ENCODE measurements at regions not wholly inside any gene's neighbourhood (a gene's known extent, or its start where the extent isn't known, plus 50 kb on each side); places are given as distances from the start of the nearest gene placed in this dataset.

DNA sequence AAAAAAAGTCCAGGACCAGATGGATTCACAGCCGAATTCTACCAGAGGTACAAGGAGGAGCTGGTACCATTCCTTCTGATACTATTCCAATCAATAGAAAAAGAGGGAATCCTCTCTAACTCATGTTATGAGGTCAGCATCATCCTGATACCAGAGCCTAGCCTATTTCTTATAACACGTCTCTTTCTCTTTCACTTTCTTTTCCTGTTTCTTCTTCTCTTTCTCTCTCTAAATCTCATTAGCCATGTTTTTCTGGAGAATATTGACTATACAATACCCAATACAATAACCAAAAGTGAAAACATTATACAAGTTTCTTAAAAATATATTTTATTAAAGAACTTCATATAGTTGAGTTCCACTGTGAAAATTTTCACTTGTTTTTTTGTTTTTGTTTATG lies 1154.9 kb upstream of the PCDH7 start:
- no peak overlapping the region for H3K9ac ChIP-seq (ENCODE audit: low read depth, low read length)
- no peaks in the 10 kb centered on the region for H3K27me3 ChIP-seq (ENCODE audit: insufficient read depth, low read length)
- no peak overlapping the region for H3K27ac ChIP-seq (ENCODE audit: low read depth, low read length)
- peaks cover 3% of the 10 kb centered on the region; the same call in 1 of the 2 replicates for H3K4me1 ChIP-seq (ENCODE audit: insufficient read depth, low read length)
- no peak overlapping the region for H3K4me3 ChIP-seq (ENCODE audit: low read length)
- H3K9me3 ChIP-seq (ENCODE audit: insufficient read depth, low read depth, low read length), result no peaks in the 10 kb centered on the region
- no peaks in the 10 kb centered on the region for H3K36me3 ChIP-seq (ENCODE audit: insufficient read depth, low read length)
- WGBS, result 98% methylated on average over 2 of the region's 2 CpGs

DNA sequence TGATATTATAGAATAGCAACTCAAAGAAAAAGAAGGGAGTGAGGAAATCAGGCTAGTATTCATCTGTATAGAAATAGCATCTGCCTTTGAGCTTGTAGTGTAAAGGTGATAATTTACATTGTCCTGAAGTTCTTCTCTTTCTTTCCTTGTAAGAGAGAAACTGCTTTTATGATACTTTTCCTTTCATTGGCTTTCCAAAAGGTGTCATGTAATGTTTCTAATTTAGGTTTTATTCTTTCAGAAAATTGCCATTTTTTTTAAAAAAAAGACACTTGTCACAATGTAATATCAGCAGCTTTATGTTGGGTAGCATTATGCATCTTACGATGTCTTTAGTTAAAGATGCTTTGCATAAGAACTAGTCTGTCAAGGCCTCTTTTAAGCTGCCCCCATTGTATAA lies 1153.8 kb upstream of the PCDH7 start:
- no peak overlapping the region for H3K4me3 ChIP-seq (ENCODE audit: low read length)
- no peaks in the 10 kb centered on the region for H3K27me3 ChIP-seq (ENCODE audit: insufficient read depth, low read length)
- H3K4me1 ChIP-seq (ENCODE audit: insufficient read depth, low read length), result peaks cover 3% of the 10 kb centered on the region; the same call in 1 of the 2 replicates
- H3K36me3 ChIP-seq (ENCODE audit: insufficient read depth, low read length), result no peaks in the 10 kb centered on the region
- H3K27ac ChIP-seq (ENCODE audit: low read depth, low read length), result no peak overlapping the region
- H3K9me3 ChIP-seq (ENCODE audit: insufficient read depth, low read depth, low read length), result no peaks in the 10 kb centered on the region
- no peak overlapping the region for H3K9ac ChIP-seq (ENCODE audit: low read depth, low read length)
- WGBS, result 60% methylated on average over 1 of the region's 1 CpG

DNA sequence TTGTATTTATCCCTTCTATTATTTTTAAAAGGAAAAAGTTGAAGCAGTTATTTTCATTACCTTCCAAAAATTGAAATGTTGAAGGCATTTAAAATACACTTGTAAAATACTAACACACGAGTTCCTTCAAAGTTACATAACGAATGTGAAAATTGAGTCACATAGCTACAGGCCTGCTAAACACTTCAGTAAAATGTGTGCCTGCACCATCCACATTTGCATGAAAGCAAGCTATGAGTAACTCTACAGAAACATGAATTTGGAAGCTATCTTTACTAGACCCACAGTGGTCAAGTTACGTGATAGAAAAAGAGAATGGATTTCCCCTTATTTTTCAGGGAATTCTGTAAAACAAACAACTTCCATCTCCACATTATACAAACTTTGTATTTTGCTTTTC lies 1148.8 kb upstream of the PCDH7 start:
- H3K27me3 ChIP-seq (ENCODE audit: insufficient read depth, low read length), result no peaks in the 10 kb centered on the region
- 0 out of 2 replicates have a peak, but pooled peaks cover 2% of the 10 kb centered on the region for H3K4me1 ChIP-seq (ENCODE audit: insufficient read depth, low read length)
- no peaks in the 10 kb centered on the region for H3K36me3 ChIP-seq (ENCODE audit: insufficient read depth, low read length)
- WGBS, result 90% methylated on average over 3 of the region's 3 CpGs
- H3K9me3 ChIP-seq (ENCODE audit: insufficient read depth, low read depth, low read length), result no peaks in the 10 kb centered on the region
- H3K9ac ChIP-seq (ENCODE audit: low read depth, low read length), result no peak overlapping the region
- no peak overlapping the region for H3K27ac ChIP-seq (ENCODE audit: low read depth, low read length)
- no peak overlapping the region for H3K4me3 ChIP-seq (ENCODE audit: low read length)

DNA sequence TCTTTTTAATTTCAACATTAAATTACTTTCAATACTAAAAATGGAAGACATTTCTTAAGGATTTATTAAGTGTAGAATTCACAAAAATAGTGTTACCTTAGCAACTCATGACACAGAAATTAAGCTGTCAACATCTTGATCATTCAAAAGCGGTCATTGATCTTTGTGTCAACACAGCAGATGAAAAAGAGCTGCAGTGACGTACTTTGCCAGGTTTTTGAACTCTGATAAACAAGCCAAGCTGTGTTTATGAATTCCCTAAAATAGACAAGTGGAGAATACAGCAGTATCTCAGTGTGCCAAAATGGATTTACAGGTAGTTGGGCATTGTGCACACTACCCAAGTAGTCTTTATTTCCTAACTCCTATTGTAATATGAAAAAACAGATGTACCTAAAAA lies 1141.8 kb upstream of the PCDH7 start:
- H3K27me3 ChIP-seq (ENCODE audit: insufficient read depth, low read length), result no peaks in the 10 kb centered on the region
- no peaks in the 10 kb centered on the region for H3K36me3 ChIP-seq (ENCODE audit: insufficient read depth, low read length)
- no peak overlapping the region for H3K4me3 ChIP-seq (ENCODE audit: low read length)
- no peak overlapping the region for H3K9ac ChIP-seq (ENCODE audit: low read depth, low read length)
- 96% methylated on average over 2 of the region's 2 CpGs for WGBS
- no peaks in the 10 kb centered on the region for H3K9me3 ChIP-seq (ENCODE audit: insufficient read depth, low read depth, low read length)
- no peaks in the 10 kb centered on the region for H3K4me1 ChIP-seq (ENCODE audit: insufficient read depth, low read length)
- H3K27ac ChIP-seq (ENCODE audit: low read depth, low read length), result no peak overlapping the region

DNA sequence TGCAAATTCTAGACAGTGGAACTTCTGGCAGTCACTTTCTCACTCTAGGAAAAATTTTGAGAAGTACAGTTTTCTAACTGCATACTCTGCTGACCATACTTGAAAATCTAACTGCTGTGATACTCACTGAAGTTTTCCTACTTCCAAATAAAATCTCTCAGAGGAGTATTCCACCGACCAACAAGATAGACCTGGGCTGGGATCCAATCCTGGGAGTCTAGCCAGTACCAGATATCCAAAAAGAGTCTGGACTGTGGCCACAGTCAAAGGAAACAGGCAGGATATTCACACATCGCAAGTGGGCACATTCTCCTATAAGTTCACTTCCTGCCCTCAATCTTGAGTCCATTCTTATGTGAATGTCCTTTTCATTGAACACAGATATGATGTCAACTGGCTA lies 1138.7 kb upstream of the PCDH7 start:
- WGBS, result 89% methylated on average over 2 of the region's 2 CpGs
- no peak overlapping the region for H3K9ac ChIP-seq (ENCODE audit: low read depth, low read length)
- no peaks in the 10 kb centered on the region for H3K36me3 ChIP-seq (ENCODE audit: insufficient read depth, low read length)
- H3K27me3 ChIP-seq (ENCODE audit: insufficient read depth, low read length), result no peaks in the 10 kb centered on the region
- H3K4me3 ChIP-seq (ENCODE audit: low read length), result no peak overlapping the region
- no peaks in the 10 kb centered on the region for H3K4me1 ChIP-seq (ENCODE audit: insufficient read depth, low read length)
- H3K27ac ChIP-seq (ENCODE audit: low read depth, low read length), result no peak overlapping the region
- H3K9me3 ChIP-seq (ENCODE audit: insufficient read depth, low read depth, low read length), result no peaks in the 10 kb centered on the region

DNA sequence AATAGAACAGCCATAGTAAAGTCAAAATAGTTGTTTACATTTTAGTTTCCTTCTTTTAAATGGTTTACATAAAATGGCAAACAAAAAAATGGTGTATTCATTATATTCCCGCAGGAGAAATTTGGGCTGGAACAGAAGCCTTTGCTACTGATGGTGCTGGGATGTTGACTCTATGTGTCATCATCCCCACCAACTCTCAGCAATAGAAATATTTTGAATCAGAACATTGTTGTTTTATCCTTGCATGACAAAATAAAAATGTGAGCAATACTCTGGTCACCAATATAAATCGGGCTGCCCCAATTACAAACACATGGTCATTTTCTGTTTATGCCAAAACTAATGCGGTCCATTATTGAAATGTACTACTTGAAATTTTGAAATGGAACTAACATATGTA lies 1131.6 kb upstream of the PCDH7 start:
- WGBS, result 50% methylated on average over 2 of the region's 3 CpGs
- Histone ChIP-seq H3K27me3 (ENCODE audit: insufficient read depth, low read length) (no peaks in the 10 kb centered on the region), H3K27ac (ENCODE audit: low read depth, low read length) (no peak overlapping the region), H3K36me3 (ENCODE audit: insufficient read depth, low read length) (no peaks in the 10 kb centered on the region), H3K4me1 (ENCODE audit: insufficient read depth, low read length) (no peaks in the 10 kb centered on the region), H3K9ac (ENCODE audit: low read depth, low read length) (no peak overlapping the region), H3K4me3 (ENCODE audit: low read length) (no peak overlapping the region), H3K9me3 (ENCODE audit: insufficient read depth, low read depth, low read length) (peaks cover 9% of the 10 kb centered on the region; the same call in 1 of the 2 replicates)

DNA sequence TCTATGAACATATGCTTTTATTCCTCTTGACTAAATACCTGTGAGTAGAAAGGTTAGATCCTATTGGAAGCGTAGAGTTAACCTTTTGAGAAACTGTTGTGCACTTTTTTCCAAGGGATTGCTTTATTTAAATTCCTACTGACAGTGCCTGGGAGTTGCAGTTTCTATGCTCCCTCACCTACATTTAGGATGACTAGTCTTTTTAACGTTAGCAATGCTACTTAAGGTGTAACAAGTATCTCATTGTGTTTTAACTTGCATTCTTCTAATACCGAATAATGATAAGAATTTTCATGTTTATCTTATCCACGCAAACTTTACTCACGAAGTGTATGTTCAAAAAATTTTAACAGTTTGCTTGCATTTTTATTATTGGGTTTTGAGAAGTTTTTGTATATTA lies 1123.9 kb upstream of the PCDH7 start:
- H3K27ac ChIP-seq (ENCODE audit: low read depth, low read length), result no peak overlapping the region
- H3K36me3 ChIP-seq (ENCODE audit: insufficient read depth, low read length), result no peaks in the 10 kb centered on the region
- no peaks in the 10 kb centered on the region for H3K4me1 ChIP-seq (ENCODE audit: insufficient read depth, low read length)
- H3K27me3 ChIP-seq (ENCODE audit: insufficient read depth, low read length), result no peaks in the 10 kb centered on the region
- no peak overlapping the region for H3K9ac ChIP-seq (ENCODE audit: low read depth, low read length)
- no peak overlapping the region for H3K4me3 ChIP-seq (ENCODE audit: low read length)
- peaks cover 9% of the 10 kb centered on the region; the same call in 1 of the 2 replicates for H3K9me3 ChIP-seq (ENCODE audit: insufficient read depth, low read depth, low read length)
- WGBS, result 100% methylated on average over 5 of the region's 5 CpGs

DNA sequence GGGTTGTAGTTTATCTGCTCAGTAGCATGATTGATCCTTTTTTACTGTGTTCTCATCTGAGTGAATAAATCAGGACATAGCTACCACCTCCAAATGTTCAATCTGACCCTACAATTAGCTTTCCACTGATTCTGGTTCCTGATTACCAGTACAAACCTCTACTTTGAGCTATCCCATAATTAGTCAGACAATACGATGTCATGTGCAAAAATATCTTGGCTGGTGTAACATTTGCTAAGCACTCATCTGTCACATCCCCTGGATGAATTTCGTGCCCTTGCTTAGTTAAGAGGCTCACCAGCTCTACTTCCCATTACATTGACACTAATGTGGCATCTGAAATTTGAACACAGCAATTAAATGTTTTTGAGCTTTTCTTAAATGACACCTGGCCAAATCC lies 1101.0 kb upstream of the PCDH7 start:
- Histone ChIP-seq H3K27me3 (ENCODE audit: insufficient read depth, low read length) (no peaks in the 10 kb centered on the region), H3K9ac (ENCODE audit: low read depth, low read length) (no peak overlapping the region), H3K27ac (ENCODE audit: low read depth, low read length) (no peak overlapping the region), H3K4me3 (ENCODE audit: low read length) (no peak overlapping the region), H3K4me1 (ENCODE audit: insufficient read depth, low read length) (no peaks in the 10 kb centered on the region), H3K9me3 (ENCODE audit: insufficient read depth, low read depth, low read length) (no peaks in the 10 kb centered on the region), H3K36me3 (ENCODE audit: insufficient read depth, low read length) (no peaks in the 10 kb centered on the region)
- WGBS, result 91% methylated on average over 2 of the region's 2 CpGs

DNA sequence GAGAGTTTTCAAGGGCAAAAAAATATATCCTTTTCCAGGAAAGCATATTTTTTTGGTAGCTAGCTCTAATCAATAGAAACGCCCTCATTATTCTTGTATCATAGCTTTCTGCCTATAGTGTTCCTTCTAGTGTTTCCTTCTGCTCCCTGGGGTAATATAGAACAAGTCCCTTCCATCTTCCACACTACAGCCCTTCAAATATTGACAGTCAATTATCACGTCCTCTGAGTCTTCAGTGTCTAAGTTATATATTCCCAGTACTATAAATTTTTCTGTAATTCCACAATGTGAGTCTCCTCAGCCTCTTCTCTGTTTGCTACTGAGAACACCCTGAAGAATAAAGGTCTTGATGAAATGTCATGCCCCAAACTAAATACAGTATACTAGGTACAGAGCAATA lies 1088.0 kb upstream of the PCDH7 start:
- no peaks in the 10 kb centered on the region for H3K9me3 ChIP-seq (ENCODE audit: insufficient read depth, low read depth, low read length)
- H3K4me1 ChIP-seq (ENCODE audit: insufficient read depth, low read length), result no peaks in the 10 kb centered on the region
- no peak overlapping the region for H3K27ac ChIP-seq (ENCODE audit: low read depth, low read length)
- WGBS, result 38% methylated on average over 2 of the region's 2 CpGs
- H3K36me3 ChIP-seq (ENCODE audit: insufficient read depth, low read length), result no peaks in the 10 kb centered on the region
- no peaks in the 10 kb centered on the region for H3K27me3 ChIP-seq (ENCODE audit: insufficient read depth, low read length)
- H3K4me3 ChIP-seq (ENCODE audit: low read length), result no peak overlapping the region
- no peak overlapping the region for H3K9ac ChIP-seq (ENCODE audit: low read depth, low read length)

DNA sequence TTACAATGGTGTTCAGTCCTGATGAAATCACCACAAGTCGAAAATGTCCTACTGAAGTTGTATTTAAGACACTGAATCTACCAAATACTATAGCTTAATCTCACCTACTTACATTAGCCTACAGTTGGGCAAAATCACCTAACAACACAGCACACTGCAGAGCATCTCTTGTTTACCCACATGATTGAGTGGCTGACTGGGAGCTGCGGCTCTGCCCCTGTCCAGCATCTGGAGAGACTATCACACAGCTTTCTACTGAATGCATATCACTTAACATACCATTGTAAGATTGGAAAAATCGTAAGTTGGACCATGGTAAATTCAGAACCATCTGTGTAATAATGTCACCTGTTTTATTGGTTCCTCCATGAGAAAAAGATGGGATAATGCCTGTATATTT lies 1083.2 kb upstream of the PCDH7 start:
- H3K4me1 ChIP-seq (ENCODE audit: insufficient read depth, low read length), result no peaks in the 10 kb centered on the region
- H3K9ac ChIP-seq (ENCODE audit: low read depth, low read length), result no peak overlapping the region
- WGBS, result 65% methylated on average over 3 of the region's 3 CpGs
- no peak overlapping the region for H3K27ac ChIP-seq (ENCODE audit: low read depth, low read length)
- no peaks in the 10 kb centered on the region for H3K9me3 ChIP-seq (ENCODE audit: insufficient read depth, low read depth, low read length)
- H3K36me3 ChIP-seq (ENCODE audit: insufficient read depth, low read length), result no peaks in the 10 kb centered on the region
- H3K4me3 ChIP-seq (ENCODE audit: low read length), result no peak overlapping the region
- no peaks in the 10 kb centered on the region for H3K27me3 ChIP-seq (ENCODE audit: insufficient read depth, low read length)

DNA sequence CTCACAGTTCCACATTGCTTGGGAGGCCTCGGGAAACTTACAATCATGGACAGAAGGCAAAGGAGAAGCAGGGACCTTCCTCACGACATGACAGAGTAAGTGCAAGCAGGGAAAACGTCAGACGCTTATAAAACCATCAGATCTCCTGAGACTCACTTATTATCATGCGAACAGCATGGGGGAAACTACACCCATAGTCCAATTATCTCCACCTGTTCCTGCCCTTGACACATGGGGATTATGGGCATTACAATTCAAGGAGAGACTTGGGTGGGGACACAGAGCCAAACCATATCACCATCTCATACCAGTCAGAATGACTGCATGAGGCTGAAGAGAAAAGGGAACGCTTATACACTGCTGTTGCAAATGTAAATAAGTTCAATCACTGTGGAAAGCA lies 1066.9 kb upstream of the PCDH7 start:
- WGBS, result 66% methylated on average over 5 of the region's 6 CpGs
- no peak overlapping the region for H3K9ac ChIP-seq (ENCODE audit: low read depth, low read length)
- no peaks in the 10 kb centered on the region for H3K9me3 ChIP-seq (ENCODE audit: insufficient read depth, low read depth, low read length)
- H3K27me3 ChIP-seq (ENCODE audit: insufficient read depth, low read length), result no peaks in the 10 kb centered on the region
- H3K4me3 ChIP-seq (ENCODE audit: low read length), result no peak overlapping the region
- no peaks in the 10 kb centered on the region for H3K4me1 ChIP-seq (ENCODE audit: insufficient read depth, low read length)
- H3K27ac ChIP-seq (ENCODE audit: low read depth, low read length), result no peak overlapping the region
- H3K36me3 ChIP-seq (ENCODE audit: insufficient read depth, low read length), result no peaks in the 10 kb centered on the region

DNA sequence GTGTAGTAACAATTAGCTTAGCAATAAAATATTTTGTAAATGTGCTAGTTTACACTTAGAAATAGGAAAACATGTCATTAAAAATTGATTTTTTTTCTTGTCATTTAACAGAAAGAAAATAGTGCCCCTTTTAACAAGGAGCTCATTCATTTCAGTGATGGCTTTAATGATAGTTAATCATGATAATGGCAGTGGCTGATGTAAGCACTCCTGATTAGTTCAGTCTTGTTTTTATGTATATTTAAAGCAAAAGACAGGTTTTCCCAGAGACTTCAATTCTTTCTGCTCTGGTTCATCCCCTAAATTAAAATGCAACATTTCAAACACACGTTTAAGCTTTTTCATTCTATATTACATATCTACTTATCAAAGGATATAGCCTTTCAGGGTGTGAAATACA lies 1039.5 kb upstream of the PCDH7 start:
- WGBS, result 100% methylated on average over 1 of the region's 1 CpG
- H3K9ac ChIP-seq (ENCODE audit: low read depth, low read length), result no peak overlapping the region

More for the DNA sequence above, 1039.5 kb upstream of the PCDH7 start:
- H3K27me3 ChIP-seq (ENCODE audit: insufficient read depth, low read length), result no peaks in the 10 kb centered on the region
- no peaks in the 10 kb centered on the region for H3K9me3 ChIP-seq (ENCODE audit: insufficient read depth, low read depth, low read length)
- H3K4me1 ChIP-seq (ENCODE audit: insufficient read depth, low read length), result no peaks in the 10 kb centered on the region
- no peak overlapping the region for H3K27ac ChIP-seq (ENCODE audit: low read depth, low read length)
- no peak overlapping the region for H3K4me3 ChIP-seq (ENCODE audit: low read length)
- no peaks in the 10 kb centered on the region for H3K36me3 ChIP-seq (ENCODE audit: insufficient read depth, low read length)
